H1 (cell line): ENCODE measurements at regions not wholly inside any gene's neighbourhood (a gene's known extent, or its start where the extent isn't known, plus 50 kb on each side); places are given as distances from the start of the nearest gene placed in this dataset.

Experiments
- CHD7 ChIP-seq: fragments of 300-600 bp; sonication (generic); IDR thresholded peaks from 2 replicates; pipeline ENCODE4 v1.7.1; 2012; ENCODE audit warnings: low read length, moderate library complexity, mild to moderate bottlenecking, inconsistent platforms; ENCODE audit not compliant: insufficient replicate concordance
- GABPA ChIP-seq: IDR thresholded peaks from 2 replicates; pipeline ENCODE4 v1.6.1; 2011; ENCODE audit warnings: mild to moderate bottlenecking, low read length, moderate library complexity, borderline replicate concordance; ENCODE audit not compliant: insufficient read depth
- HDAC2 ChIP-seq, 2 experiments: fragments of 300-600 bp in 1 of 2; sonication (generic) in 1 of 2; IDR thresholded peaks; 2 replicates each; pipeline ENCODE4 v1.6.1; 2011 to 2012; ENCODE audit warnings: low read depth in 2 of 2, low read length in 2 of 2, mild to moderate bottlenecking in 2 of 2, moderate library complexity in 2 of 2, borderline replicate concordance in 1 of 2, inconsistent platforms in 1 of 2
- KDM4A ChIP-seq: IDR thresholded peaks from one replicate; pipeline ENCODE4 v1.7.1; 2012; ENCODE audit warnings: low read depth, mild to moderate bottlenecking, moderate library complexity, low read length, inconsistent platforms; ENCODE audit not compliant: severe bottlenecking

GRCh38 chr6:163694072-163694471, 279.6 kb downstream of the QKI start (continued):
- no peak for TF ChIP-seq CHD7
- no peak for TF ChIP-seq HDAC2 (IDR thresholded peaks at IDR 0.05; ENCODE audit: borderline replicate concordance in 1 of 2, low read depth in 2 of 2, low read length in 2 of 2)
- TF ChIP-seq GABPA, result no peak
- no peak for TF ChIP-seq KDM4A
